ENCODE measurements at regions not wholly inside any gene's neighbourhood (a gene's known extent, or its start where the extent isn't known, plus 50 kb on each side); places are given as distances from the start of the nearest gene placed in this dataset.

DNA sequence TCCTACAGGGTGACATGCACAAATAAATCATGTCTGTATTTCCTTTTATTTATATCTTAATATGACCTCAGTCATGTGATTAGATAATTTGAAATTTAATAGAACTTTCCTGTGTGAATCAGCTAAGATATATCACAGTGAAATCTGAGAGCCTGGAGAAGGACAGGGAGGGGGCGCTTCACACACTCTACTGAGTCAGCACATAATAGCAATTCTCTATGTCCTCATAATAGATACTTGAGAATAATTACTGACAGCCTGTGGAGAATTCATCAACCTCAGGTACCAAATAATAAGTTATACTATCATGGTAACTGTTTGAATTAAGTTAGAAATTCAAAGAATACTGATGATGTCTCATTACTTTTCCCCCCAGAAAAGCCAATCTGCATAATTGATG, 98.0 kb upstream of the SLC10A2 start:
- DNase-seq, result no peak

DNA sequence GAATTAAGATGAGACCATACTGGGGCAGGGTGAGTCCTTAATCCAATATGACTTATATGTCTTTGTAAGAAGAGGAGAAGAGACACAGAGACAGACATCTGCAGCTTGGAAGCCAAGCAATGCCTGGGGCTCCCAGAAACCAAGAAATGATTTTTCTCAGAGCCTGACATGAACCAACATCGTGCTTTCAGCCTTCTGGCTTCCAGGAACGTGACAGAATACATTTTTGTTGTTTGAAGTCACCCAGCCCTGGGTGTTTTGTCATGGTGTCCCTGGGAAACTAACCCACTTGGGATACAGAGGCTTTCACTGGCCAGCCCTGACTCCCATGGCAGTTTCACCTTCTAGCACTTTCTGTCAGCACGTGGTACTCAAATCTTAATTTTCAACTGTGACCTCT, 95.3 kb upstream of the SLC10A2 start:
- DNase-seq, result no peak

DNA sequence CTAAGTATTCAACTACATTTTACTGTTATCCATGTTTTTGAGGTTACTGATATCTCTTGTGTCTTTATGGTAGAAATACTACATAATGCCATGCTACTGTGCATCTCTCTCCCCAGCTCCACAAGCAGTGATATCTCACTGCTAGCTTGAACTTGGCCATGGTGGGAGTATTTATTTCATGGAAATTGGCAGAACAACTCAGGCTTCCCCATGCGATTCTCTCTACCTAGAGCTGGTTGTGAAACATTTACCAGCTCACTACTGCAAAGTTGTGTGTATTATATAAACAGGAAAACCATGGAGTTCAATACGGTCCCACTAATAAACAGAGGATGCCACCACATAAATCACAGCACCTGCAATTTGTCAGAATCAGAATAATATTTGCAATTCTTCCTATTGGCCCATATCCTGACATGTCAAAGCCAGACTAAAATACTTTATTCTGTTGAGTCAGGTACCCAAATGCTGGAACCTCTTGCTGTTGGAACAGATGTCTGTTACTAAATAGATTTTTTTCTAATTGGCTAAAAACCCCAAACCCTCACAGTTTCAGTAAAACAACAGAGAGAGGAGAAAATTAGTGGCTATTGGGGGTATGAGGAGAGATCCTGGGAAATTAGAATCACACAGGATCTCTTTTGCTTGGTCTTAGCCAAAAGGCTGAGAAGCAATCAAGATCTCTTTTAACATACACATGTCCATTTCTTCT, 91.4 kb upstream of the SLC10A2 start:
- no peak for DNase-seq

DNA sequence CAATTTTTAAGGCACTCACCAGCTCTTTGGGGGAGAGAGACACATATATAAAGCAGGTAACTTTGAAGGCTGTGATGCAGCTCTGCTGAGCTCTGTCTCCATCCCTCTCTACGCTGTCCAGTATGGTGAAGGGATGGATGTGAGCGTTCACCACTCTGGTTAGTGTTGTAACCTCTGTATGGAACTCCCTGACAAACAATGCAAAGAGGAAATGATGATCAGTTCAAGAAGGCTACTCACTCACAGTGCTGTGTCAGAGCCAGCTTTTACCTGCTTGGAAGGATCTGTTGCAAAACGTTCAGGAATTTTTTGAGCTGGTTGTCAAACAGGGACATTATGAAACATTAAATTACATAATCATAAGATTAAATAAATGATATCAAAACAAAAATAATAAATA, 90.8 kb upstream of the SLC10A2 start:
- DNase-seq, result no peak

DNA sequence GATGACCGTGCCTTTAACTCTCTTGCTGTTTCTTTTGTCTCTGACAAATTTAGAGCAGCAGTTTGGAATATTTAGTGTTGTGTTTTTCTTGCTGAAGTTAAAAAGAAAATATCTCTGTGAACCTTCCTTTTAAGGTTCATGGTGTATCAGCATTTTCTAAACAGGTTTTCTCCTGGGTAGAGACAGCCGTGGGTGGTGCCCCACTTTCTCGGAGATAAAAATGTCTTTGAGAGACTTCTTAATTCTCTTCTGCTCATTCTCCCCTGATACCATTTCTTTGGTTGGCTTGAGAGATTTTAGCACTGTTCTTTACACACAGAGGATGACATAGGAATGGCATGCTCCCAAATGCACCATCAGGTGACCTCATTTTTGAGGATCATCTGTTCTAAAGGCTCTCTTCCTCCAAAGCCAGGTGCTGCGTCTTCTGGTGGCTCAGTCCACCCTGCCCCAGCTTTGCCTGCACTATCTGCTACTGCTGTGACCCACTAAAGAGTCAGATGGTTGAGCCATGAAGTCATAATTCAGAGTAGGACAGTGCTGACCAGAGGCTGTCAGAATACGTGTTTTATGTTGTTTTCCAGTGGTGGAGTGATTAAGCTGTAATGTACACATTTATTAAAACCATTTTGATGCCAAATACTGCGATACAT, 90.3 kb upstream of the SLC10A2 start:
- DNase-seq, result no peak

DNA sequence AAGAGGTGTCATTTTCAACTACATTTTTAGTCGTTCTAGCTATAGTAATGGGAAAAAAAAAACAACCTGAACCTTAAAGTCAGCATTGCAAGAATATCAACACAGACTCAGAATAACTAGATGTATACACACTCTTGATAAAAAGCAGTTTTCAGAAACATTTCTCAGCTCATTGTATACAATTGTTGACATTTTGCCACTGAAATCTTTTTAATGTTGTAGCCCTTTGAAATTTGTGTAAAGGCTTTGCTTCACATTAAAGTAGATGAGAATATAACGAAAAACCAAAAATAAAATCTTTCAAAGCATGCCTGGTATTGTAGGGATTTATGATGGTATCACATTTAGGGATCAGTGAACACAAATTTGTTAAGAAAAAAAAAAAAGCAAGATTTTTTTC, 87.2 kb upstream of the SLC10A2 start:
- no peak for DNase-seq

DNA sequence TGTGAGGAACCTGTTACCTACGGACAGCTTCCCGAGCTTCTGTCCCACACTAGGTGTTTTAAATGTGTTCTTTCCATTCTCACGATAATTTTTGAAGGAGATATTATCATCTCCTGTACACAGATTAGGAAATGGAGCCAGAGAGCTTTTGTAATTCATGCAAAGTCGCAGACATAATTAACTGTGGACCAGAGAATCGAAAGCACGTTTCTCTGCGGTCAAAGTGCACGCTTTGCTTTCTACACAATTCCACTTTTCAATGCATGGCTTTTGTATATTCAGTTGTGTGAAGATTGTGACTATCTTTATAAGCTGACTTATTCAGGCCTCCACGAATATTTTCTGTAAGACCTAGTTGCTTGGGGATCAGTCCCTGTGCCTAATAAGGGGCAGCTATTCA, 81.7 kb upstream of the SLC10A2 start:
- DNase-seq, result no peak

DNA sequence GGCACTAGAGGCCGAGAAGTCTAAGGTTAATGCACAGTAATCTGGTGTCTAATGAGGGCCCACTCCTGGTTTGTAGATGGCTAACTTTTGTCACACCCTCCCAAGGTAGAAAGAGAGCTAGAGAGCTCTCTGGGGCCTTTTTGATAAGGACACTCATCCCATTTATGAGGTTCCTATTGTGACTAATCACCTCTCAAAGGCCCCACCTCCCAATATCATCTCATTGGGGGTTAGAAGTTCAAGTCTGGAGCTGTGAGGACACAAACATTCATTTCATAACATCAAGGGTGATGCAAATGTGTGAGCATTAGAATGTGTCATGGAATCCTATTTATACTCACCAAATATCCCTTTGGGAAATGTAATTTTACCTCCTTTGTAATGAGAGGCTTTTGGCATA, 79.2 kb upstream of the SLC10A2 start:
- DNase-seq, result no peak

DNA sequence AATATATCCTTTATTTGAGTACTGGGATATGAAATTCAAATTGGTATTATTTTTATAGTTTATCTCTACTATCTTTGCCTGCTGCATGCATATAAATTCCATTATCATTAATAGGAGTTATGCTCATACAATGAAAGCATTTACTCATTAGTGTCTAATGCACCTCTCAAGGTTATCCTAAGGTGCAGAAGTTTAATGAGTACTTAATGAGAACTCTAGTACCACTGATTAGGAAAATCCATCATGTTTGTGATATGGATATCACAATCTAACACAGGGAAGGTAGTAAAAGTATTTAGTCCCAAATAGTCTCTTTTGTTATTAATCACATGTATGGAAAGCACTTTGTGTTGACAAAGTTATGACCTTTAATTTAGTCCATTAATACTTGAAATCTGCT, 77.2 kb upstream of the SLC10A2 start:
- no peak for DNase-seq

DNA sequence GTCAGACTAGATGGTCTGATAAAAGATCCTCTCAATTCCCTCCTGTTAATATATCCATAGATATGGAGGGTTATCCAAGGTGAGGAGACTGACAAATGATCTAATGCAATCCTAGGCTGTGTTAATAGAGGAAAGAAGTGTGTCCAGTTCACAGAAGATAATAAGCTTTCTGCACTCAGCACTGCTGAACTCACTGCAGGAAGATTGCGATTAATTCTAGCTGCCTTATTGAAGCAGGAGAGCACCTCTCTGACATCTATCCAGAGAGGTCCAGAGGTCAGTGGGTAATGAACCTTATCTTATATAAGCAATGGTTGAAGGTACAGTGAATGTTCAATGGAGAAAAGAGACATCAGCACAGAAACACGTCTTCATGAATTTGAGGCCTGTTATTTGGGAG, 75.9 kb upstream of the SLC10A2 start:
- DNase-seq, result no peak

DNA sequence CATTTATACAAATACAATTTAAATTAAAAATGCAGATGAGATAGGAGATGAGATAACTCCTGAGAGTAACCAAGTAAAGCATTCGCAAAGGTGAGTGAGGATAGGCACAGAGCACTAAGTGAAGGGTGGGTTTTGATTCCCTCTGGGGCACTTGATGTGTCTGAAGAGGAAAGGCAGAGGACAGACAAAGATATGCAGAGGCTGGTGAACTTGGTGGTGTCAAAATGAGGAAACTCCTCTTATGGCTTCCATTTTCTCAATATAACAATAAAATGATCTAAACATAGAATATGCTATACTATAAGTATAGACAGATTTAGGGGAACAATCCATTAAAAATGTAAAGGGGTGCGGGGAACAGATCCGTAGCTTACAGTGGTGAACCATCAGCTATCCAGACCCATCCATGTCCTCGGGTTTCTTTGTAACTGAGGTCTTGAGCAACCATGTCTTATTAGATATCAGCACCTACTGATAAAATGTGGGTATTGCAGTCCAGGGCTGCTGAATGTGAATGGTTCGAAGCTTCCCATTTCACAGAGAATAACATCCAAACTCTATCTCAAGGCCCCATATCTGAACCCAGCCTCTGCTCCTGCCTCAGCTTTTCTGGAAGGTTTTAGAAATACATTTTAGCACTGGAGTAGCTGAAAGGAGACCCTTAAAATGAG, 73.9 kb upstream of the SLC10A2 start:
- DNase-seq, result no peak

DNA sequence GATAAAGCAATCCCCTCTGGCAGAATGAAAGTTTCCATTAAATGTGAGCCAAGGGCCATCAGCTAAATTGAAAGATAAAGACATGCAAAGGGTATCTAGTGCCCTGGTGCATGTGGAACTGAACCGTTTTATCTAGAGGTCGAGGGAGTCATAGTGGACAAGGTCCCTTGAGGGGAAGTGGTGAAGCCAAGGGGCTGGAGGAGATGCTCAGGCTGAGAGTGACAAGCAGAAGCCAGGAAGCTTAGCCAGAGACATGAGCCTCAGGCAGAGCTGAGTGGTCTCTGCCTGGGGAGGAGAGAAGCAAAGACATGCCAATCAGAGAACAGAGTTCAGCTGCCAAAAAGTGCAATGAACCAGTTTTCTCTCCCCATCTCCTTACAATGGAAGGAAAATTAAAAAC, 68.1 kb upstream of the SLC10A2 start:
- DNase-seq, result no peak

DNA sequence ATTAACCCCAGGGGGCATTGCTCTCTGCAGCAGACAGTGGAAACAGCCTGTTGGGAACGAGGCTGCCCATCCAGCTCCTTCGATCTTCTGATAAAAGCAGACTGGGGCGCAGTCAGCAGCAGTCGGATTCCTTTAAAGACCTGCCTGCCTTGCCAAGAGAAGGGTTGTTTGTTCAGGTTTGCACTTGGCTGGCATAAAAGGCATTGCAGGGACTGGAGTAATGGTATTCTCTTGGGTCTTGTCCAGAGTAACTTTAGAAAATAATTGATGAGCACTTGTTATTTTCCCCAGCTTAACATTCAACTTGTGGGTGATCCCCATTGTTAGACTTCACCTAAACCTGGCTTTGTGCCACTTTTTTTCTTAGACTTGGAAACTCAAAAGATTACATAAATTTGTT, 67.3 kb upstream of the SLC10A2 start:
- DNase-seq, result no peak

DNA sequence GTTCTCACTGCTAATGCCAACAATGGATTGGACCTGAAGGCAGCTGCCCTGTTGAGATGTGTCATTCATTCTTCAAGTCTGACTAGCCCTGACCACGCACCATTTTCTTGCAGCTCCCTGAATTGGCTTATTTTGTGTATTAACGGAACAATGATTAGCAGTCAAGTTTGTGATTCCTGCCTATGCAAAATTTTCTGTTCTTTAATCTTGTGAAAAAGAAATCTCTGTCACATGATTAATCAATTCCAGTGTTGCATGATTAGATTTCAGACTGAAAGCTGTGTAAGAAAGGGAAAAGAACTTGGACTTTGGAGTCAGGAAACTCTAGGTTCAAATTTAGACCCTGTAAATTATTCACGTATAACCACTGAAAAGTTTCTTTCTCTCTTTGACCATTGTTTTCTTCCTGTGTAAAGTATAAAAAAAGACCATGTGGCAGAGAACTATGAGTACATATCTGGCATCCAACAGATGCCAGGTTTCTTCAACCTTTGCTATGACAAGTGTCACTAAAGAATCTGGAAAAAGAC, 64.5 kb upstream of the SLC10A2 start:
- DNase-seq, result no peak

DNA sequence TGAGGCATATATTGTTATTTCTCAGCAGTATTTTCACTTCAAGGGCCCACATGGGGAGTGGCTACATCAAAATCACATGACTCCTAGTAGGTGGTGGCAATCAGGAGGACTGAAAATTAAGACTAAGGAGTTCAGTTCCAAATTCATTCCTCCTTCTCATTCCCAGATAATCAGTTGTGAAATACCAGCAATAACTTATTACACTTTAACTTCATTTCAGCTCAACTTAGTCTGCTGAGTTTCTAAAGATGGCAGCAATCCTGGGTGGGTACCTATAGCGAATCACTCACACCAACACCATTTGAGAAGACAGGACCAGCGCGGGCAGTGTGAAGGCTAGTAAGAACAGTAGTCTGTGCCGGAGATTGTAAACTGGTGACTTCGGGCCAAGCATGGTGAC, 63.9 kb upstream of the SLC10A2 start:
- no peak for DNase-seq

Data from NCI-H2029 (cell line).